ENCODE measurements at regions not wholly inside any gene's neighbourhood (a gene's known extent, or its start where the extent isn't known, plus 50 kb on each side); places are given as distances from the start of the nearest gene placed in this dataset.
"Not testable (repeated sequence)": the region's sequence is repeated elsewhere in the genome, so short reads cannot be mapped to it uniquely, and the experiment has no call there.

GRCh38 chr16:65817799-65818198 lies 548.7 kb upstream of the CDH5 start (continued):
- no peak for TF ChIP-seq MAX (CRISPR knock-in tag; IDR thresholded peaks at IDR 0.05)

GRCh38 chr16:65817066-65817465 lies 549.4 kb upstream of the CDH5 start:
- ChIA-PET POLR2A (no interaction called here), CTCF (no interaction called here)
- Mint-ChIP-seq H3K9me3 (peaks cover 14% of the 10 kb centered on the region), H3K36me3 (peaks cover 5% of the 10 kb centered on the region), H3K4me3 (peak overlapping the region; percentile 10; the same call in 1 of the 2 replicates), H3K4me1 (peaks cover 34% of the 10 kb centered on the region), H3K27ac (peak overlapping the region; percentile 75; the same call in 1 of the 2 replicates), H3K27me3 (ENCODE audit: low read depth) (no peaks in the 10 kb centered on the region)
- peak; percentile 73 for TF ChIP-seq ZNF423 (CRISPR knock-in tag; IDR thresholded peaks at IDR 0.05)
- no peak for TF ChIP-seq MLX (CRISPR knock-in tag; IDR thresholded peaks at IDR 0.05)
- ATAC-seq = peak; percentile 97
- DNase-seq (ENCODE audit: low spot score) = no peak

GRCh38 chr16:65816556-65816955 lies 549.9 kb upstream of the CDH5 start:
- CTCF ChIA-PET = interaction anchor here (0.7 kb wide), 1 partner anchor 65 kb away, joined by 4 read pairs; no protein-coding TSS in a partner anchor
- TF ChIP-seq USF1 (CRISPR knock-in tag; IDR thresholded peaks at IDR 0.05) (no peak), KAT7 (CRISPR knock-in tag; IDR thresholded peaks at IDR 0.05; ENCODE audit: borderline replicate concordance) (no peak), ATF6 (CRISPR knock-in tag; IDR thresholded peaks at IDR 0.05) (no peak)
- H3K4me3 Mint-ChIP-seq = 0 out of 2 replicates have a peak overlapping the region, but pooled peaks have one; percentile 21
- H3K27me3 Mint-ChIP-seq (ENCODE audit: low read depth) = no peaks in the 10 kb centered on the region
- peaks cover 3% of the 10 kb centered on the region for H3K36me3 Mint-ChIP-seq
- H3K9me3 Mint-ChIP-seq = peaks cover 9% of the 10 kb centered on the region
- ATAC-seq (no peak), DNase-seq (ENCODE audit: low spot score) (no peak)
- peak overlapping the region; percentile 75; the same call in 1 of the 2 replicates for H3K27ac Mint-ChIP-seq
- POLR2A ChIA-PET = no interaction called here
- peaks cover 34% of the 10 kb centered on the region for H3K4me1 Mint-ChIP-seq

GRCh38 chr16:65815707-65816106 lies 550.8 kb upstream of the CDH5 start:
- Mint-ChIP-seq H3K4me1 (peaks cover 34% of the 10 kb centered on the region), H3K27ac (no peak overlapping the region), H3K9me3 (peaks cover 4% of the 10 kb centered on the region), H3K36me3 (no peaks in the 10 kb centered on the region; the same call in 1 of the 2 replicates), H3K4me3 (no peak overlapping the region), H3K27me3 (ENCODE audit: low read depth) (no peaks in the 10 kb centered on the region)
- DNase-seq (ENCODE audit: low spot score) (no peak), ATAC-seq (no peak)
- TF ChIP-seq CBFB (CRISPR knock-in tag; IDR thresholded peaks at IDR 0.05; ENCODE audit: low read depth) (no peak), ATF6 (CRISPR knock-in tag; IDR thresholded peaks at IDR 0.05) (no peak), TCF7 (CRISPR knock-in tag; IDR thresholded peaks at IDR 0.05; ENCODE audit: low read depth) (no peak)
- ChIA-PET CTCF (interaction anchor here (0.7 kb wide), 1 partner anchor 64 kb away, joined by 4 read pairs; no protein-coding TSS in a partner anchor), POLR2A (interaction anchor here (0.7 kb wide), 1 partner anchor 95 kb away, joined by 6 read pairs; no protein-coding TSS in a partner anchor)

- ATAC-seq; H3K9me3 Mint-ChIP-seq; H3K4me3 Mint-ChIP-seq; POLR2A ChIA-PET; H3K36me3 Mint-ChIP-seq; H3K27ac Mint-ChIP-seq; H3K27me3 Mint-ChIP-seq (ENCODE audit: low read depth); CTCF ChIA-PET; DNase-seq (ENCODE audit: low spot score): not testable (repeated sequence)
- peaks cover 35% of the 10 kb centered on the region for H3K4me1 Mint-ChIP-seq
These were observed 552.6 kb upstream of the CDH5 start for GRCh38 chr16:65813879-65814278.

All from WTC11 (cell line).